ENCODE measurements at regions not wholly inside any gene's neighbourhood (a gene's known extent, or its start where the extent isn't known, plus 50 kb on each side); places are given as distances from the start of the nearest gene placed in this dataset.

- Histone ChIP-seq H3K4me3 (no peak overlapping the region), H3K27ac (no peak overlapping the region), H3K36me3 (no peaks in the 10 kb centered on the region), H3K27me3 (no peaks in the 10 kb centered on the region), H3K9me3 (no peaks in the 10 kb centered on the region), H3K4me1 (peaks cover 9 to 26% (median 14%) of the 10 kb centered on the region in 3 donors)
- no peak for TF ChIP-seq POLR2A (IDR thresholded peaks at IDR 0.05)
- TF ChIP-seq, protein P1, sequence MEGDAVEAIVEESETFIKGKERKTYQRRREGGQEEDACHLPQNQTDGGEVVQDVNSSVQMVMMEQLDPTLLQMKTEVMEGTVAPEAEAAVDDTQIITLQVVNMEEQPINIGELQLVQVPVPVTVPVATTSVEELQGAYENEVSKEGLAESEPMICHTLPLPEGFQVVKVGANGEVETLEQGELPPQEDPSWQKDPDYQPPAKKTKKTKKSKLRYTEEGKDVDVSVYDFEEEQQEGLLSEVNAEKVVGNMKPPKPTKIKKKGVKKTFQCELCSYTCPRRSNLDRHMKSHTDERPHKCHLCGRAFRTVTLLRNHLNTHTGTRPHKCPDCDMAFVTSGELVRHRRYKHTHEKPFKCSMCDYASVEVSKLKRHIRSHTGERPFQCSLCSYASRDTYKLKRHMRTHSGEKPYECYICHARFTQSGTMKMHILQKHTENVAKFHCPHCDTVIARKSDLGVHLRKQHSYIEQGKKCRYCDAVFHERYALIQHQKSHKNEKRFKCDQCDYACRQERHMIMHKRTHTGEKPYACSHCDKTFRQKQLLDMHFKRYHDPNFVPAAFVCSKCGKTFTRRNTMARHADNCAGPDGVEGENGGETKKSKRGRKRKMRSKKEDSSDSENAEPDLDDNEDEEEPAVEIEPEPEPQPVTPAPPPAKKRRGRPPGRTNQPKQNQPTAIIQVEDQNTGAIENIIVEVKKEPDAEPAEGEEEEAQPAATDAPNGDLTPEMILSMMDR (IDR thresholded peaks at IDR 0.05), result no peak
- no peak for DNase-seq
- 69% methylated on average over 7 of the region's 15 CpGs; no CpG with 5 or more reads in 1 of the 2 donors for WGBS, 2 donors
- intact Hi-C loops (cut with DNase I), result no loop called here
These were observed 518.6 kb upstream of the MYT1L start for GRCh38 chr2:2849464-2850217.

DNA sequence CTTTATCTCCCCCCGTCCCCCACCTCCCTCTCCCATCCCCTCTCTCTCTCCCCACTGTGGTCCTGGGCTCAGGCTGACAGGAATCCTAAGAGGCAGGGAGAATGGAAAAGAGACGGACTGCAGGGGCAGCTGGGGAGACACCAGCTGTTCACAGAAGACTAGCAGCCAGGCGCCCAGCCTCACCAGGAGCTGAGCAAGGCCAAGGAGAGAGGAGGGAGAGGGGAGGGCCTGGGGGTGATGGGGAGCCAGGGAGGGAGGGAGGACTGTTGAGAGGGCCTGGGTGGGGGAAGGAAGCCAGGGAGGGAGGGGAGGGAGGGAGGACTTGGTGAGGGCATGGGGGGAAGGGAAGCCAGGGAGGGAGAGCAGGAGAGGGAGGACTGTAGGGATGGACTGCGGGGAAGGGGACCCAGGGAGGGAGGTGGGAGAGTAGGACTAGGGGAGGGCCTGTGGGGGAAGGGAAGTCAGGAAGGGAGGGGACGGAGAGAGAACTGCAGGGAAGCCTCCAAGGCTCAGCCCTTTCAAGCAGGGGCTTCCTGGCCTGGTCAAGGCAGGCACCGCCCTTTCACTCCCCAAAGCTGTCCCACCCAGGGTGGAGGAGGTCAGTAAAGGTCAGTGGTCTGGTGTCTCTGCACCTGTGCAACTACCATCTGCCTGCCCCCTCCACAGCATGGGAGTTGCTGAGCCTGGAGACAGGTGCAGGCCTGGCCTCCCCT is 517.7 kb upstream of the MYT1L start:
- TF ChIP-seq, protein P1 (IDR thresholded peaks at IDR 0.05), result no peak
- TF ChIP-seq POLR2A (IDR thresholded peaks at IDR 0.05), result no peak
- H3K27ac ChIP-seq, result no peak overlapping the region
- no peaks in the 10 kb centered on the region for H3K9me3 ChIP-seq
- no peaks in the 10 kb centered on the region for H3K36me3 ChIP-seq
- H3K4me1 ChIP-seq, result peaks cover 9 to 26% (median 14%) of the 10 kb centered on the region in 3 donors
- intact Hi-C loops (cut with DNase I), result no loop called here
- 71 to 85% methylated on average over 2 to 5 of the region's 6 CpGs for WGBS, 2 donors
- no peaks in the 10 kb centered on the region for H3K27me3 ChIP-seq
- no peak overlapping the region for H3K4me3 ChIP-seq
- no peak for DNase-seq

- no peak for DNase-seq
- Histone ChIP-seq H3K36me3 (no peaks in the 10 kb centered on the region), H3K9me3 (no peaks in the 10 kb centered on the region), H3K27me3 (no peaks in the 10 kb centered on the region), H3K4me3 (no peak overlapping the region), H3K27ac (no peak overlapping the region), H3K4me1 (peaks cover 9 to 26% (median 14%) of the 10 kb centered on the region in 3 donors)
- TF ChIP-seq, protein P1 (IDR thresholded peaks at IDR 0.05), result no peak
- TF ChIP-seq POLR2A (IDR thresholded peaks at IDR 0.05), result no peak
- intact Hi-C loops (cut with DNase I), result no loop called here
- 93 to 94% methylated on average over 6 of the region's 6 CpGs for WGBS, 2 donors
These were observed 517.1 kb upstream of the MYT1L start for GRCh38 chr2:2848198-2848597.

DNA sequence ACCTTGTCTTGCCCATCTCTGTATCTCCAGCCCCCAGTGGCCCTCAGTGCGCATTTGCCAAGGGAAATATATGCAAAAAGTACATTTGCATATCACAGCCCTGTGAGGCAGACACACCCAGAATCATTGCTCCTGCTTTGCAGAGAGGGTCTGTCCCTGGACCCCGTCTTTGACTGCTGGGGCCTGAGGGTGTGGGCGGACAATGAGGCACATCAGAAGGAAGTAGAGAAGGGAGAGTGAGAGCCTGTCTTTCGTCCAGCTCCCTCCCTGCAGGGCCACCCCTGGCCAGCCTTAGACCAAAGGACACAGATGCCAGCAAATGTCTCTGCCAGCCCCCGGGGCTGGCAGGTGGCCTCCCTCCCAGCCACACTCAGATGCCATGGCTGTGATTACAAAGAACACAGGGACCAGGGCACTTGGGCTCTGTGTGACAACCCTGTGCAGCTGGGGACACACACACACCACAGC is 516.2 kb upstream of the MYT1L start:
- Histone ChIP-seq H3K27me3 (no peaks in the 10 kb centered on the region), H3K27ac (no peak overlapping the region), H3K9me3 (no peaks in the 10 kb centered on the region), H3K36me3 (no peaks in the 10 kb centered on the region), H3K4me1 (peaks cover 9 to 26% (median 14%) of the 10 kb centered on the region in 3 donors), H3K4me3 (no peak overlapping the region)
- DNase-seq, result no peak
- TF ChIP-seq POLR2A (IDR thresholded peaks at IDR 0.05), result no peak
- TF ChIP-seq, protein P1 (IDR thresholded peaks at IDR 0.05), result no peak
- intact Hi-C loops (cut with DNase I), result no loop called here
- 34 to 61% methylated on average over 2 to 3 of the region's 5 CpGs for WGBS, 2 donors
